ENCODE measurements at regions not wholly inside any gene's neighbourhood (a gene's known extent, or its start where the extent isn't known, plus 50 kb on each side); places are given as distances from the start of the nearest gene placed in this dataset.

- H3K9me3 ChIP-seq (ENCODE audit: low read depth, low read length): no peaks in the 10 kb centered on the region
- no peaks in the 10 kb centered on the region for H3K4me1 ChIP-seq (ENCODE audit: insufficient read depth, low read length)
- no peak overlapping the region for H3K4me3 ChIP-seq (ENCODE audit: low read length)
- no peaks in the 10 kb centered on the region for H3K27me3 ChIP-seq (ENCODE audit: insufficient read depth, low read length)
Measured at GRCh38 chr10:4391683-4392082, 434.3 kb upstream of the AKR1E2 start.

DNA sequence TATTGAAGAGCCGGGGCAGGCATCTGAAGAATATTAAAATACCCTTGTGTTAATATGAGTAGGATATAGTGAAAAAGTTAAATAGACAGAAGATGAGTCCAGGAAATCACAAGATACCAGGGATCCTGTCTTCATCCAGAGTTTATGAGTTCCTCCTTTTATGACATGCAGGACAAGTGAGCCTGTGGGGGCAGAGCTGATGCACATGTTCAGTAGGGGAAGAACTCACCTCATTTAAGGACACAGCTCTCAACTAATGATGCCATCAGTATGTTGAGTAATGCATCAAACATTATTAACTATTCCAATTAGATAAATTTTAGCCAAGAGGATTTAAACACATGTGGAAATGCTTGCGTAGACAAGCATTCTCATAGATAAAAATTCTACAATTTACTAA is 435.8 kb upstream of the AKR1E2 start:
- Histone ChIP-seq H3K4me1 (ENCODE audit: insufficient read depth, low read length) (no peaks in the 10 kb centered on the region), H3K9me3 (ENCODE audit: low read depth, low read length) (no peaks in the 10 kb centered on the region), H3K4me3 (ENCODE audit: low read length) (no peak overlapping the region)

DNA sequence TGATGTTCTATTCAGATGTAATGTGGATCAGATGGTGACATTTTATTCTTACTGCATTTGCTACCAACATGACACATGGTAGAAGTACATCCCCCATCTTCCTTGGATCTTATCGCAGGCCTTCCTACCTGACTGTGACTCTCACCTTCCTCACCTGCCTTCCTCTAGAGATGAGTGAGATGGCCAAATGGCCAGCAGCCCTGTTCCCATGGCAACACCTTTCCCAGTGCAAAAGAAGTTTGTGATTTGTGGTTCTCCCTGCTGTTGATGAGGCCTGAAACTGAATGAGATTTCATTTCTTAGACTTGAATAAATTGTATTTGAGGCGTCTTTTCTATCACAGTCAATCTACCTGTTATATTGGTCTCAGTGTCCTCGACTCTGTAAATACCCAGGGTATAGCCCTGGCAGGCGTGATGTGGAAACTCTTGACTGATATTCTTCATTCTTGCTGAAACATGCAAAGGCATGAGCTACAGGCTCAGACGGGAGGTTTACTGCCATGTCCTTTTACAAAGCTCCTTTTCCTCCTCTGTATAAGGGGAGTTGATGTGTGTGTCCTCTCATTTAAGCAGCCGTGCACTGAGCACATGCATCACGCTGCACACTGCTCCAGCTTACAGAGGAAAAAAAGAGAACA is 440.7 kb upstream of the AKR1E2 start:
- Histone ChIP-seq H3K9me3 (ENCODE audit: low read depth, low read length) (no peaks in the 10 kb centered on the region), H3K4me3 (ENCODE audit: low read length) (no peak overlapping the region), H3K27me3 (ENCODE audit: insufficient read depth, low read length) (no peaks in the 10 kb centered on the region)

More for the DNA sequence above, 435.8 kb upstream of the AKR1E2 start:
- H3K27me3 ChIP-seq (ENCODE audit: insufficient read depth, low read length): no peaks in the 10 kb centered on the region

DNA sequence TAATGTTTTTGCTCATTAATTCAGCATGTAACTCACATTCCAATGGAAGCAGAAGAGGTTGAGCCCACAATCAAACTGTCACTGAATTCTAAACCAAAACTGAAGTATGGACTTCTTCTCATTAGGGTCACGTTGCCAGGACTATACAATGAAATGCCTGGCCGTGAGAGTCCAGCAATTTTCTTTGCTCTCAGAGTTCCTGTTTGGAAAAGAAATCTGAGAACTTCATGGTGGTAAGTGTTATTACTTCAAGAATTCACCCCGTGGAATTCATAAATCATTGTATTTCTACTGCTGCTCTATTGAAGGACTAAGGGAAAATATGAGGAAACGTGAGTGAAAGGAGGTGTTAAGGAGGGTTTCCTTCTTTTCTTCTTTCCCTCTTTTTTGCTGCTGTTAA is 441.8 kb upstream of the AKR1E2 start:
- no peak overlapping the region for H3K4me3 ChIP-seq (ENCODE audit: low read length)
- no peaks in the 10 kb centered on the region for H3K9me3 ChIP-seq (ENCODE audit: low read depth, low read length)
- no peaks in the 10 kb centered on the region for H3K27me3 ChIP-seq (ENCODE audit: insufficient read depth, low read length)

More for the DNA sequence above, 440.7 kb upstream of the AKR1E2 start:
- H3K4me1 ChIP-seq (ENCODE audit: insufficient read depth, low read length): no peaks in the 10 kb centered on the region

GRCh38 chr10:4383651-4384098 is 442.3 kb upstream of the AKR1E2 start:
- Histone ChIP-seq H3K9me3 (ENCODE audit: low read depth, low read length) (no peaks in the 10 kb centered on the region), H3K27me3 (ENCODE audit: insufficient read depth, low read length) (no peaks in the 10 kb centered on the region), H3K4me3 (ENCODE audit: low read length) (no peak overlapping the region), H3K4me1 (ENCODE audit: insufficient read depth, low read length) (no peaks in the 10 kb centered on the region)

More for the DNA sequence above, 441.8 kb upstream of the AKR1E2 start:
- H3K4me1 ChIP-seq (ENCODE audit: insufficient read depth, low read length): no peaks in the 10 kb centered on the region

- H3K9me3 ChIP-seq (ENCODE audit: low read depth, low read length): no peaks in the 10 kb centered on the region
- H3K27me3 ChIP-seq (ENCODE audit: insufficient read depth, low read length): no peaks in the 10 kb centered on the region
- H3K4me1 ChIP-seq (ENCODE audit: insufficient read depth, low read length): no peaks in the 10 kb centered on the region
- H3K4me3 ChIP-seq (ENCODE audit: low read length): no peak overlapping the region
Measured at GRCh38 chr10:4382811-4383210, 443.2 kb upstream of the AKR1E2 start.

DNA sequence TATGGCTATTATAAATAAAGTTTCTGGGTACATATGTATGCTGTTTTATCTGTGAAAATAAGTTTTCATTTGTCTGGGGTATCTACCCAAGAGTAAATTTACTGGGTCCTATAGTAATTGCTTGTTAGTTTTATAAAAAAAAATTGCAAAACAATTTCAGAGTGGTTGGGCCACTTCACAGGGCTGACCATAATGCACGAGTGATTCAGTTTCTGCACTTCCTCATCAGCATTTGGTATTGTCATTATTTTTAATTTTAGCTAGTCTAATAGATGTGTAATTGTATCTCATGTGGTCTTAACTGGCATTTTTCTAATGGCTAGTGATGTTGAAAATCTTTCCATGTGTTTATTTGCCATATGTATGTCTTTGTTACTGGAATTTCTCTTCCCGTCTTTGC is 452.4 kb upstream of the AKR1E2 start:
- H3K27me3 ChIP-seq (ENCODE audit: insufficient read depth, low read length): no peaks in the 10 kb centered on the region

GRCh38 chr10:4373098-4373497 is 452.9 kb upstream of the AKR1E2 start:
- Histone ChIP-seq H3K4me1 (ENCODE audit: insufficient read depth, low read length) (peaks cover 5% of the 10 kb centered on the region), H3K27me3 (ENCODE audit: insufficient read depth, low read length) (no peaks in the 10 kb centered on the region)

More for the DNA sequence above, 452.4 kb upstream of the AKR1E2 start:
- H3K9me3 ChIP-seq (ENCODE audit: low read depth, low read length): no peaks in the 10 kb centered on the region
- peaks cover 5% of the 10 kb centered on the region for H3K4me1 ChIP-seq (ENCODE audit: insufficient read depth, low read length)
- H3K4me3 ChIP-seq (ENCODE audit: low read length): no peak overlapping the region

GRCh38 chr10:4372601-4373000 is 453.4 kb upstream of the AKR1E2 start:
- H3K4me3 ChIP-seq (ENCODE audit: low read length): no peak overlapping the region

More at GRCh38 chr10:4373098-4373497, 452.9 kb upstream of the AKR1E2 start:
- Histone ChIP-seq H3K4me3 (ENCODE audit: low read length) (no peak overlapping the region), H3K9me3 (ENCODE audit: low read depth, low read length) (no peaks in the 10 kb centered on the region)

GRCh38 chr10:4371691-4372295 is 454.2 kb upstream of the AKR1E2 start:
- Histone ChIP-seq H3K9me3 (ENCODE audit: low read depth, low read length) (no peaks in the 10 kb centered on the region), H3K4me3 (ENCODE audit: low read length) (no peak overlapping the region)

More at GRCh38 chr10:4372601-4373000, 453.4 kb upstream of the AKR1E2 start:
- Histone ChIP-seq H3K4me1 (ENCODE audit: insufficient read depth, low read length) (peaks cover 5% of the 10 kb centered on the region), H3K27me3 (ENCODE audit: insufficient read depth, low read length) (no peaks in the 10 kb centered on the region), H3K9me3 (ENCODE audit: low read depth, low read length) (no peaks in the 10 kb centered on the region)

DNA sequence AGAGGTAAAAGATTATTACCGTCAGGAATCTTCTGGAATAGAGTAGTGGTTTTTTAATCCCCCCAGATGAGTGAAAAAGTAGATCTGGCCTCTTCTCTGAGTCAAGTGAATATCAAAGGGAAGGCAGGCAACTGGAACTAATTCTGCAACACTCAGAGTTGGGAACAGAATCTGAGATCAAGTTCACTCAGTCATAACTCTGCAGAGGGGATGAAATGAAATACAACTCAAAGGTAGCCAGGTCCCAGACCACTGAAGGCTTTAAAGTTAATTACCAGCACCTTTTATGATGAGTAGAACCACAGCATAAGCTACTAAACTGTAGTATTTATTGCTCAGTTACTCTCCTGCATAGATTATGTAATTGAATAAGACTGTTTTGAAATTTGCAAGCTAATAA is 455.6 kb upstream of the AKR1E2 start:
- H3K4me3 ChIP-seq (ENCODE audit: low read length): no peak overlapping the region
- H3K27me3 ChIP-seq (ENCODE audit: insufficient read depth, low read length): no peaks in the 10 kb centered on the region
- peaks cover 5% of the 10 kb centered on the region for H3K4me1 ChIP-seq (ENCODE audit: insufficient read depth, low read length)
- H3K9me3 ChIP-seq (ENCODE audit: low read depth, low read length): no peaks in the 10 kb centered on the region

More at GRCh38 chr10:4371691-4372295, 454.2 kb upstream of the AKR1E2 start:
- peaks cover 5% of the 10 kb centered on the region for H3K4me1 ChIP-seq (ENCODE audit: insufficient read depth, low read length)
- no peaks in the 10 kb centered on the region for H3K27me3 ChIP-seq (ENCODE audit: insufficient read depth, low read length)

GRCh38 chr10:4361581-4361980 is 464.4 kb upstream of the AKR1E2 start:
- H3K4me1 ChIP-seq (ENCODE audit: insufficient read depth, low read length): no peaks in the 10 kb centered on the region

DNA sequence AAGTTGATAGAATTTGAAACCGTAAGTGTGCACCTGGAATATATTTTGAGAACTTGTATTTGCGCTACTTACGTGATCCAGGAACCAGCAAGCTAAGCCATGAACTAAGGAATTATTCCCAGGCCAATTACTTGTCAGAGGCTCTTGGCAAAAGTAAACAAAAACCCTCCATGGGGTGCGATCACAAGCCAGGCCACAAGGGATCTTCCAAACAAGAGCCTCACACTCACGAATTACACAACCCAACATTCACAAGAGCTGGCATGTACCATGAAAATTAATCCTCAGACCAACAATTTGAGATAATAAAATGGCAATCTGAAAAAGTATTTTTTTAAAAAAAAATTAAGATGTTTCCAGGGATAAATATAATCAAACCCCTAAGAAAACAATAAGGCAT is 467.0 kb upstream of the AKR1E2 start:
- Histone ChIP-seq H3K9me3 (ENCODE audit: low read depth, low read length) (no peaks in the 10 kb centered on the region), H3K27me3 (ENCODE audit: insufficient read depth, low read length) (no peaks in the 10 kb centered on the region), H3K4me1 (ENCODE audit: insufficient read depth, low read length) (no peaks in the 10 kb centered on the region), H3K4me3 (ENCODE audit: low read length) (no peak overlapping the region)

More at GRCh38 chr10:4361581-4361980, 464.4 kb upstream of the AKR1E2 start:
- H3K4me3 ChIP-seq (ENCODE audit: low read length): no peak overlapping the region
- no peaks in the 10 kb centered on the region for H3K9me3 ChIP-seq (ENCODE audit: low read depth, low read length)
- no peaks in the 10 kb centered on the region for H3K27me3 ChIP-seq (ENCODE audit: insufficient read depth, low read length)

DNA sequence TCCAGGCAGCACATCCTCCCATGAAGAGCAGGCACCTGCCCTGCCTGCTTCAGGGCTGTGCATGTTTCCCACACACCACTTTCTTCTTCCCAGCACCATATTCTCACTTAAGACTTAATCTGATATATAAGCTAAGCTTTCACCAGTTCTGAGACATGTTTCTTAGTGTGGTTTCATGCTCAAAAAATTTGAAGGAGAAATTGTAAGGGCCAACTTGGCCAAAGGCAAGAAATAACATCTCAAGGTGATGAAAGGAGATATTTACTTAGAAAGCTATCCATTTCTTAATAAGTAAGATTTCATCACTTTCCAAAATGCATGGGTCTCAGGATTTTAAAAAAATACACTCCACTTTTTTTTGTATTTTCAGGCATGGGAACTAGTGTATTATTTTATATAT is 468.1 kb upstream of the AKR1E2 start:
- Histone ChIP-seq H3K4me1 (ENCODE audit: insufficient read depth, low read length) (no peaks in the 10 kb centered on the region), H3K27me3 (ENCODE audit: insufficient read depth, low read length) (no peaks in the 10 kb centered on the region), H3K4me3 (ENCODE audit: low read length) (no peak overlapping the region), H3K9me3 (ENCODE audit: low read depth, low read length) (no peaks in the 10 kb centered on the region)

DNA sequence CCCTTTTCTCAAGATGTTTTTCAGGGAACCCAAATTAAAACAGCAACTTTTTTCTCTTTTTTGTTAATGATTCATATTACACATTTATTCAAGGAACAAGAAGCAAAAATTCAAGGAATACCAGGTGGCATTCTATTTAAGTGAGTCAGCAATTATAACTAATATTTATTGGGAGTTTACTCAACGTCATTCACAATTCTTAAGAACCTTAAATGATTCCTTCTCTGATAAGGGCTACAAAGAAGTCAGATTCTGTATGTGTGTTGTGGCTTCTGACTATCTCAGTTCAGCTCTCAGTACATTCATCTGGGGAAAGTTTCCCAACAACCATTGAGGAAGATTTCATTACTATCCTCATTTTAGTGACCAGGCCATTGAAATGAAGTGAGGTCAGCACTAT is 470.7 kb upstream of the AKR1E2 start:
- Histone ChIP-seq H3K9me3 (ENCODE audit: low read depth, low read length) (no peaks in the 10 kb centered on the region), H3K4me3 (ENCODE audit: low read length) (no peak overlapping the region), H3K27me3 (ENCODE audit: insufficient read depth, low read length) (no peaks in the 10 kb centered on the region), H3K4me1 (ENCODE audit: insufficient read depth, low read length) (no peaks in the 10 kb centered on the region)

GRCh38 chr10:4354382-4354812 is 471.6 kb upstream of the AKR1E2 start:
- H3K9me3 ChIP-seq (ENCODE audit: low read depth, low read length): no peaks in the 10 kb centered on the region
- no peak overlapping the region for H3K4me3 ChIP-seq (ENCODE audit: low read length)
- no peaks in the 10 kb centered on the region for H3K4me1 ChIP-seq (ENCODE audit: insufficient read depth, low read length)
- H3K27me3 ChIP-seq (ENCODE audit: insufficient read depth, low read length): no peaks in the 10 kb centered on the region

Measured in mononuclear cell (primary cell).